Activated CD8-positive, alpha-beta memory T cell treated with anti-CD3 and anti-CD28 coated beads for 36 hours (primary cell): ENCODE measurements at regions not wholly inside any gene's neighbourhood (a gene's known extent, or its start where the extent isn't known, plus 50 kb on each side); places are given as distances from the start of the nearest gene placed in this dataset.

Experiments
- CTCF ChIA-PET: fragments of 350-600 bp; sonication (Branson Sonifier 250); formaldehyde crosslinking; loops from one replicate; lab custom pipeline; 2021; ENCODE audit warnings: antibody characterized with exemption; lab: Charles Lee
- POLR2A ChIA-PET: fragments of 350-600 bp; sonication (Branson Sonifier 250); formaldehyde crosslinking; loops from one replicate; lab custom pipeline; 2021; ENCODE audit warnings: antibody characterized with exemption; lab: Charles Lee

- CTCF ChIA-PET: no interaction called here
- POLR2A ChIA-PET: no interaction called here
Measured at GRCh38 chr13:50200569-50200968, 185.3 kb downstream of the KCNRG start.

- ChIA-PET CTCF (no interaction called here), POLR2A (no interaction called here)
Measured at GRCh38 chr13:50200988-50201387, 185.7 kb downstream of the KCNRG start.

DNA sequence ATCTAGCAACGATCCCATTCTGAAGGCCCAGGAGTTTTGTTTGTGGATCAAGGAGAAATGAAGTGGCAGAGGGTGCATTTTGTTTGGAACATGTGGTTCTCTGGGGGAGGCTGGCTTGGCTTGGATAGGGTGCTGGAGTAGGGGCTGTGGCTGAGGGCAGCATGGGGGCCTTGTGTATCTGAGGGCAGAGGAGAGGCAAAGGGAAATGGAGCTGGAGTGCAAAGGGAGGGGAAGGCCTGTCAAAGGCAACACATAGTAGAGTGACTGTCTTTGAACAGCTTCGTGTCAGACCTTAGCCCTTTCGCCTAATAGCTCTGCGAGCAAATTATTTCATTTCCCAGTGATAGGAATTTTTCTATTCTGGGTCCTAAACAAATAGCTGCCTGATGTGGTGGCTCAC is 187.2 kb downstream of the KCNRG start:
- CTCF ChIA-PET: no interaction called here
- POLR2A ChIA-PET: interaction anchor here (0.7 kb wide), 1 partner anchor 55 kb away, joined by 3 read pairs; no protein-coding TSS in a partner anchor

- POLR2A ChIA-PET: interaction anchor here (0.6 kb wide), 1 partner anchor 102 kb away, joined by 4 read pairs; no protein-coding TSS in a partner anchor
- CTCF ChIA-PET: no interaction called here
Measured at GRCh38 chr13:50203256-50203941, 188.2 kb downstream of the KCNRG start.

DNA sequence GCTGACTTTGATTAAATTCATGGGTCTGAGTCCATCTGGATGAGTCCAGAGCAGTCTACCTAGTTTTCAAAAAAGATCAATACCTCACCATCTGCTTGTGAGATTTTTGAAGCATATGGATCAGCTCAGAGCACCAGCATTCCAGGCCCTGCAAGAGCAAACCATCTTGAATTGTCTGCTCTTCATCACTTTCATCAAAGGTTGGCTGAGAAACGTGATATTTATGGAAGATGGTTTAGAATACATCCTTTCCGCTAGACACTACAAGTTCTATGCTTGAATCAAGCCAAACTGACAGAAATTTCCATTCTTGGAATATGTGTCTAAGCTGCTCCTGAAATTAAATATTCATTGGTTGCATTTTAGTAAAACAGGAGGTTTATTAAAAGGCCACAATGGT is 190.3 kb downstream of the KCNRG start:
- ChIA-PET POLR2A (no interaction called here), CTCF (interaction anchor here (0.9 kb wide), 1 partner anchor 14 kb away, joined by 4 read pairs; no protein-coding TSS in a partner anchor)

DNA sequence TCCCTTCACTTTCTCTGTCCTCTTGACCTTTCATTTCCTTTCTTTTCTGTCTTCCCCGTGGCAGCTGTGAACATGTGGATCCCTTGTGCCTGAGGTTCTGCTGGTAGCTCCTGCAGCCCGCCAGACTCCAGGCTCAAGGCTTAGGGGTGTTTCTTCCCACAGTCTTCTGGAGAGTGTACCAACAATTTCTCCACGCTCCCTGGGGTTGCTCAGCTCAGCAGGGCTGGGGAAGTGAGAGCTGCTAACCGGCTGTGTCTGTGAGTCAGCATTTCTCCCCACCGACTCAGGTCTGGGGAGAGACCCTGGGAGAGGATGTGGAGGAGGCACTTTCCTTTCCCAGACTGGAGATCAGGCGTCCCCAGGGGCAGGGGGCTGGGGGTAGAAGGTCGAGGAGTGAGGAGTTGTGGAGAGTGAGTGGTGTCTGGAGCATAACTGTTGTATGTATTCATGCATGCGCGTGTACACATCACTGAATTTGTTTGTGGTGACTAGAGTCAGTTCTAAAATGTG is 193.6 kb downstream of the KCNRG start:
- CTCF ChIA-PET: no interaction called here
- POLR2A ChIA-PET: no interaction called here

DNA sequence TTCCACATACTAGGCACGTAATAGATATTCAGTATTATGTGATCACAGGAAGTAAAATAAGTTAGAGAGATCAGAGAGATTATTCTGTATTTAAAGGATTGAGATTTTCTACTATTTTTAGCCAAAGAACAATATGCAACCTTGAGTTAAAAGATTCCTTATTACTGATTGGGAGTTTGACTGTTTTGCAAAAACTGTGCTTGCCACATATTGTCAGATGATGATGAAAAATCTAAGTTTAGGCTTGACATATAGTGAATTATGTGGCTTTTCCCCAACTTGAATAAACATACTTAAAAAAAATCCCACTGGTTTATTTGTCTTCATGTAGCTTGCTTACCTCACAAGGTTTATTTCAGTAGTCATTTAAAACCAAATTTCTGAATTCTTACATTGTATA is 194.4 kb downstream of the KCNRG start:
- ChIA-PET CTCF (no interaction called here), POLR2A (no interaction called here)

- ChIA-PET CTCF (no interaction called here), POLR2A (no interaction called here)
Measured at GRCh38 chr13:50213526-50213925, 198.3 kb downstream of the KCNRG start.

GRCh38 chr13:50214514-50214913 is 199.3 kb downstream of the KCNRG start:
- POLR2A ChIA-PET: no interaction called here
- CTCF ChIA-PET: no interaction called here

- ChIA-PET POLR2A (no interaction called here), CTCF (no interaction called here)
Measured at GRCh38 chr13:50215399-50215798, 200.2 kb downstream of the KCNRG start.

GRCh38 chr13:50219743-50220142 is 204.5 kb downstream of the KCNRG start:
- ChIA-PET POLR2A (no interaction called here), CTCF (interaction anchor here (0.6 kb wide), 1 partner anchor 20 kb away, joined by 3 read pairs; no protein-coding TSS in a partner anchor)

DNA sequence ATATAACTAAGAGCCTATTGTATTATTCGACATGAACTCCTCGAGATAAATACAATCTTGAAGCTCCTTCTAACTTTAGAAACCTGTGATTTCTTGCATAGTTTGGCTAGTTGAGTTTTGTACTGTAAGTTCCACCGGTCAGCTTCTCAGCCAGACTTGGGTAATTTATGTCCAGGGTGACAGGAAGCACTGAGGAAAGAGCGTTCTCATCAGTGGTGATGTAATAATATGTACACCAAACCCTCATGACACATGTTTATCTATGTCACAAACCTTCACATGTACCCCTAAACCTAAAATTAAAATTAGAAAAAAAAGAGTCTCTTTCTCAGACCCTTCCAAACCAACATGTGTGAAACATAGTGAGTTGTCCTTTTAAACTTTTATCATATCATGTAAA is 205.7 kb downstream of the KCNRG start:
- POLR2A ChIA-PET: no interaction called here
- CTCF ChIA-PET: no interaction called here

DNA sequence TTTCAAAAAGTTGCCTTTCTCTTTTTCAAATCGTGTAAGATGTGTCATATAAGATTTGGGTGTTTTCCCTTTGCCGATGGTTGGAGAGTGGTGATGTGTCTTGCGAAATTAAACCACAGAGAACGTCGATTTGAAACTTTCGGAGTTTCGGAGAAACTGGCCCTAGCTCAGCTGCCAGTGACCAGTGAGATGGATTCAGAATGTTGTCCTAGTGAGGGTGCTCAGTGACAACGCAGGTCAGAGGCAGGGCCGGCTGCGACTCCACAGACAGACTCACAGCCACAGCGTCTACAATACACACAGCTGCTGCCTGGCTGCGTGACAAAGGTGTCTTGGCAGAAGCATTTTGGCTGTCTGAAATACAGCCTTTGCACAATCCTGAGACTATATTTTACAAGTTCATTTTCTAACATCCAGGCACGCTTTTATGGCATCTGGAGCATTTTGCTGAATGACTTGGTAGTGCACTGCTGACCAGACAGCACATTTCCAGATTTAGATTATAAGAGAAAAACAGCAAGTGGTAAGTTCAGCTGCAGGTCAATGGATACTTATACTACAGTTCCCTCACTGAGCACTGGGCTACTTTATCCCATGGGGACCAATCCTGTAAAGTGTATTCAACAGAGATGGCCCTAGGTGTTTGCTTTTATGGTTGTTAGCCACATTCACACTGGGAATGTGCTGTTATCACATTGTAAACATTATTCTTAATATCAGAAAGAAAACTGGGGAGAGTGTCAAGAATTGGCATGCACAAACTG is 207.5 kb downstream of the KCNRG start:
- ChIA-PET POLR2A (interaction anchor here (0.8 to 0.9 kb wide), 2 partner anchors 14 to 22 kb away, joined by 3 to 4 read pairs; no protein-coding TSS in a partner anchor), CTCF (no interaction called here)

GRCh38 chr13:50224534-50224933 is 209.3 kb downstream of the KCNRG start:
- CTCF ChIA-PET: interaction anchor here (0.9 to 1.2 kb wide), 2 partner anchors 11 to 35 kb away, joined by 3 read pairs; no protein-coding TSS in a partner anchor
- POLR2A ChIA-PET: interaction anchor here (0.6 to 1.0 kb wide), 2 partner anchors 99 to 100 kb away, joined by 3 to 4 read pairs; no protein-coding TSS in a partner anchor

- ChIA-PET CTCF (interaction anchor here (0.6 to 0.9 kb wide), 3 partner anchors 10 to 291 kb away, joined by 3 read pairs; no protein-coding TSS in a partner anchor), POLR2A (interaction anchor here (0.6 kb wide), 1 partner anchor 100 kb away, joined by 4 read pairs; no protein-coding TSS in a partner anchor)
Measured at GRCh38 chr13:50225193-50226155, 210.2 kb downstream of the KCNRG start.

GRCh38 chr13:50226515-50227155 is 211.4 kb downstream of the KCNRG start:
- POLR2A ChIA-PET: interaction anchor here (1.1 kb wide), 1 partner anchor 10 kb away, joined by 3 read pairs; no protein-coding TSS in a partner anchor
- CTCF ChIA-PET: no interaction called here

DNA sequence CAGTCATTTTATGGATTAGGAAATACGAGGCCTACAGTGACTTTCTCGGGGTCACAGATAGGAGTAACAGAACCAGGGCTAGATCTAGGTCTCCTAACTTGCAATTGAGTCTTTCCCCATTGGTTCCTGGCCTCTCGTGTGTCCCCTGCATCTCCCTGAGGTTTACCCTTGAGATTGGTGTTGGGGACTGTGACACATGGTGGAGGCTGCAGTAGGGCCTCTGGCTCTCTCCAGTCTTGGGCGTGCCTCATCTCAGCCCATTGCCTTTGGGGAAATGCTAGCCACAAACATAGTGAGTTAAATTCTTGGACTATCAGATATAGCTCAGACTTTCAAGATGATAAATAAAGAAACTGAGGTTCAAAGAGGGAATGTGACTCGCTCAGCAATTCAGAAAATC is 212.1 kb downstream of the KCNRG start:
- ChIA-PET CTCF (no interaction called here), POLR2A (interaction anchor here (0.6 to 1.1 kb wide), 2 partner anchors 9 to 1273 kb away, joined by 3 read pairs; no protein-coding TSS in a partner anchor)

DNA sequence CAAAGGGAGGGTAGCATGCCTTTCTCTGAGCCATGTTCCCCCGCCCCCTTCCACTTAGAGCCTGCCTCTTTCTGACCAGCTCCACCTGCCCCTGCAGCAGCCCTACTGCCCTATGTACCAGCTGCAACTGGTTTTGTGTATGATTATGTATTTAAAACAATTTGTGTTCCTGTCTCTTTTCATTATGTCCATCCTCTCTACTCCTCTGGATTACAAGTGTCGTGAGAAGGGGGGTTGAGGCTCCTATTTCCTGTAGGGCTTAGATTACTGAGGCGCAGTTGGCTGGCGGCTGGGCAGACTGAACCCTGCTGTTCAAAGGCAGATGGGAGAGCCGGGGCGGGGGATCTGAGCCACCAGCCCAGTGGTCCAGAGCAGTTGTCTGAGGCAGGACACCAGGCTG is 213.3 kb downstream of the KCNRG start:
- ChIA-PET CTCF (no interaction called here), POLR2A (no interaction called here)
